ENCODE measurements at regions not wholly inside any gene's neighbourhood (a gene's known extent, or its start where the extent isn't known, plus 50 kb on each side); places are given as distances from the start of the nearest gene placed in this dataset.

GRCh38 chr12:71208053-71208685 is 50.4 kb upstream of the TSPAN8 start:
- H3K9me3 Mint-ChIP-seq = peaks cover 30% of the 10 kb centered on the region
- no peak for DNase-seq

More at GRCh38 chr12:71208053-71208685, 50.4 kb upstream of the TSPAN8 start:
- H3K27ac Mint-ChIP-seq = no peak overlapping the region
- no peaks in the 10 kb centered on the region; the same call in 1 of the 2 replicates for H3K36me3 Mint-ChIP-seq (ENCODE audit: low read depth)
- H3K4me3 Mint-ChIP-seq = no peak overlapping the region
- TF ChIP-seq, protein P1, sequence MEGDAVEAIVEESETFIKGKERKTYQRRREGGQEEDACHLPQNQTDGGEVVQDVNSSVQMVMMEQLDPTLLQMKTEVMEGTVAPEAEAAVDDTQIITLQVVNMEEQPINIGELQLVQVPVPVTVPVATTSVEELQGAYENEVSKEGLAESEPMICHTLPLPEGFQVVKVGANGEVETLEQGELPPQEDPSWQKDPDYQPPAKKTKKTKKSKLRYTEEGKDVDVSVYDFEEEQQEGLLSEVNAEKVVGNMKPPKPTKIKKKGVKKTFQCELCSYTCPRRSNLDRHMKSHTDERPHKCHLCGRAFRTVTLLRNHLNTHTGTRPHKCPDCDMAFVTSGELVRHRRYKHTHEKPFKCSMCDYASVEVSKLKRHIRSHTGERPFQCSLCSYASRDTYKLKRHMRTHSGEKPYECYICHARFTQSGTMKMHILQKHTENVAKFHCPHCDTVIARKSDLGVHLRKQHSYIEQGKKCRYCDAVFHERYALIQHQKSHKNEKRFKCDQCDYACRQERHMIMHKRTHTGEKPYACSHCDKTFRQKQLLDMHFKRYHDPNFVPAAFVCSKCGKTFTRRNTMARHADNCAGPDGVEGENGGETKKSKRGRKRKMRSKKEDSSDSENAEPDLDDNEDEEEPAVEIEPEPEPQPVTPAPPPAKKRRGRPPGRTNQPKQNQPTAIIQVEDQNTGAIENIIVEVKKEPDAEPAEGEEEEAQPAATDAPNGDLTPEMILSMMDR (IDR thresholded peaks at IDR 0.05) = no peak
- no peaks in the 10 kb centered on the region for H3K27me3 Mint-ChIP-seq (ENCODE audit: insufficient read depth)
- H3K4me1 Mint-ChIP-seq (ENCODE audit: low read depth) = no peaks in the 10 kb centered on the region
